Endodermal cell (in vitro differentiated cells): ENCODE measurements at regions not wholly inside any gene's neighbourhood (a gene's known extent, or its start where the extent isn't known, plus 50 kb on each side); places are given as distances from the start of the nearest gene placed in this dataset.

Source experiments
- DNase-seq: peaks from one replicate; pipeline ENCODE4 v3.0.0-alpha.2; 2017
- H3K27ac ChIP-seq: 2 replicates; pipeline ENCODE4 v1.5.1; 2013; ENCODE audit warnings: mild to moderate bottlenecking, low read depth, low read length, moderate library complexity
- H3K27me3 ChIP-seq: 2 replicates; pipeline ENCODE4 v1.6.1; 2013; ENCODE audit warnings: mild to moderate bottlenecking, low read length, moderate library complexity; ENCODE audit not compliant: insufficient read depth, control insufficient read depth, poor library complexity, severe bottlenecking
- H3K36me3 ChIP-seq: 2 replicates; pipeline ENCODE4 v1.7.0; 2013; ENCODE audit warnings: mild to moderate bottlenecking, low read length, moderate library complexity; ENCODE audit not compliant: control insufficient read depth, insufficient read depth
- H3K4me1 ChIP-seq: one replicate; pipeline ENCODE4 v1.7.0; 2013; ENCODE audit warnings: low read length; ENCODE audit not compliant: control insufficient read depth, insufficient read depth
- H3K4me3 ChIP-seq: 2 replicates; pipeline ENCODE4 v1.5.1; 2013; ENCODE audit warnings: mild to moderate bottlenecking, low read length, moderate library complexity
- H3K9ac ChIP-seq: 2 replicates; pipeline ENCODE4 v1.6.1; 2013; ENCODE audit warnings: mild to moderate bottlenecking, low read length, moderate library complexity; ENCODE audit not compliant: poor library complexity, severe bottlenecking; ENCODE audit errors: extremely low read depth
- H3K9me3 ChIP-seq: 2 replicates; pipeline ENCODE4 v1.6.1; 2013; ENCODE audit warnings: mild to moderate bottlenecking, low read length, moderate library complexity; ENCODE audit not compliant: control insufficient read depth
- H3K27ac Mint-ChIP-seq: 2 replicates; pipeline ENCODE4 v1.8.0; 2020; ENCODE audit warnings: mixed read lengths
- H3K27me3 Mint-ChIP-seq: 2 replicates; pipeline ENCODE4 v1.8.0; 2021; ENCODE audit warnings: mild to moderate bottlenecking, mixed read lengths; ENCODE audit not compliant: insufficient read depth
- H3K36me3 Mint-ChIP-seq: 2 replicates; pipeline ENCODE4 v1.8.0; 2020; ENCODE audit warnings: low read depth, mixed read lengths
- H3K4me1 Mint-ChIP-seq: 2 replicates; pipeline ENCODE4 v1.8.0; 2020; ENCODE audit warnings: mixed read lengths
- H3K4me3 Mint-ChIP-seq: 2 replicates; pipeline ENCODE4 v1.8.0; 2020; ENCODE audit warnings: mild to moderate bottlenecking, moderate library complexity, mixed read lengths
- H3K9me3 Mint-ChIP-seq: 2 replicates; pipeline ENCODE4 v1.8.0; 2020; ENCODE audit warnings: mild to moderate bottlenecking, mixed read lengths
- WGBS, 2 experiments: methylation state at CpG; one replicate each; pipeline versions ENCODE4 v1.1.5 to v1.1.7; 2013; ENCODE audit warnings: missing lambda C conversion rate in 2 of 2, mixed read lengths in 1 of 2; ENCODE audit not compliant: insufficient coverage in 1 of 2, insufficient read length in 1 of 2; 5-methylcytosine and 5-hydroxymethylcytosine counted together
- TF ChIP-seq, protein P1 (sequence below): fragments of 200-600 bp; sonication (generic); conservative IDR thresholded peaks from 2 replicates; pipeline ENCODE4 v1.5.0; 2021; ENCODE audit warnings: antibody characterized with exemption, mild to moderate bottlenecking

- Mint-ChIP-seq H3K36me3 (no peaks in the 10 kb centered on the region), H3K27me3 (no peaks in the 10 kb centered on the region), H3K27ac (no peak overlapping the region), H3K4me3 (no peak overlapping the region), H3K9me3 (peaks cover 3% of the 10 kb centered on the region), H3K4me1 (peaks cover 18% of the 10 kb centered on the region)
- no peaks in the 10 kb centered on the region for H3K4me1 ChIP-seq
- TF ChIP-seq, protein P1, sequence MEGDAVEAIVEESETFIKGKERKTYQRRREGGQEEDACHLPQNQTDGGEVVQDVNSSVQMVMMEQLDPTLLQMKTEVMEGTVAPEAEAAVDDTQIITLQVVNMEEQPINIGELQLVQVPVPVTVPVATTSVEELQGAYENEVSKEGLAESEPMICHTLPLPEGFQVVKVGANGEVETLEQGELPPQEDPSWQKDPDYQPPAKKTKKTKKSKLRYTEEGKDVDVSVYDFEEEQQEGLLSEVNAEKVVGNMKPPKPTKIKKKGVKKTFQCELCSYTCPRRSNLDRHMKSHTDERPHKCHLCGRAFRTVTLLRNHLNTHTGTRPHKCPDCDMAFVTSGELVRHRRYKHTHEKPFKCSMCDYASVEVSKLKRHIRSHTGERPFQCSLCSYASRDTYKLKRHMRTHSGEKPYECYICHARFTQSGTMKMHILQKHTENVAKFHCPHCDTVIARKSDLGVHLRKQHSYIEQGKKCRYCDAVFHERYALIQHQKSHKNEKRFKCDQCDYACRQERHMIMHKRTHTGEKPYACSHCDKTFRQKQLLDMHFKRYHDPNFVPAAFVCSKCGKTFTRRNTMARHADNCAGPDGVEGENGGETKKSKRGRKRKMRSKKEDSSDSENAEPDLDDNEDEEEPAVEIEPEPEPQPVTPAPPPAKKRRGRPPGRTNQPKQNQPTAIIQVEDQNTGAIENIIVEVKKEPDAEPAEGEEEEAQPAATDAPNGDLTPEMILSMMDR: no peak
- no peaks in the 10 kb centered on the region for H3K36me3 ChIP-seq
- H3K27ac ChIP-seq: no peak overlapping the region
- DNase-seq: no peak
- no peak overlapping the region for H3K9ac ChIP-seq
- no peaks in the 10 kb centered on the region for H3K27me3 ChIP-seq
- H3K4me3 ChIP-seq: no peak overlapping the region
- 92 to 93% methylated on average over 4 to 5 of the region's 5 CpGs for WGBS, 2 experiments
- H3K9me3 ChIP-seq: peaks cover 9% of the 10 kb centered on the region
These were observed 66.1 kb upstream of the ATP1A1 start for GRCh38 chr1:116306840-116307442.

- H3K36me3 Mint-ChIP-seq: no peaks in the 10 kb centered on the region
- H3K4me1 Mint-ChIP-seq: peaks cover 16% of the 10 kb centered on the region
- H3K4me1 ChIP-seq: no peaks in the 10 kb centered on the region
- peaks cover 9% of the 10 kb centered on the region for H3K9me3 ChIP-seq
- H3K4me3 ChIP-seq: no peak overlapping the region
- H3K4me3 Mint-ChIP-seq: no peak overlapping the region
- no peak for DNase-seq
- H3K9ac ChIP-seq: no peak overlapping the region
- no peak overlapping the region for H3K27ac Mint-ChIP-seq
- H3K9me3 Mint-ChIP-seq: peaks cover 3% of the 10 kb centered on the region
- no peak overlapping the region for H3K27ac ChIP-seq
- TF ChIP-seq, protein P1: no peak
- H3K27me3 ChIP-seq: no peaks in the 10 kb centered on the region
- no peaks in the 10 kb centered on the region for H3K27me3 Mint-ChIP-seq
- H3K36me3 ChIP-seq: no peaks in the 10 kb centered on the region
These were observed 64.8 kb upstream of the ATP1A1 start for GRCh38 chr1:116308276-116308675.

- H3K4me3 Mint-ChIP-seq: no peak overlapping the region
- no peaks in the 10 kb centered on the region for H3K36me3 Mint-ChIP-seq
- no peaks in the 10 kb centered on the region for H3K36me3 ChIP-seq
- WGBS, 2 experiments: 93 to 94% methylated on average over 7 of the region's 7 CpGs
- H3K9me3 ChIP-seq: peaks cover 6% of the 10 kb centered on the region
- H3K9ac ChIP-seq: no peak overlapping the region
- no peaks in the 10 kb centered on the region for H3K9me3 Mint-ChIP-seq
- peaks cover 15% of the 10 kb centered on the region for H3K4me1 Mint-ChIP-seq
- H3K4me1 ChIP-seq: no peaks in the 10 kb centered on the region
- no peak overlapping the region for H3K4me3 ChIP-seq
- TF ChIP-seq, protein P1: no peak
- H3K27ac ChIP-seq: no peak overlapping the region
- no peak overlapping the region for H3K27ac Mint-ChIP-seq
- no peaks in the 10 kb centered on the region for H3K27me3 ChIP-seq
- no peak for DNase-seq
- no peaks in the 10 kb centered on the region for H3K27me3 Mint-ChIP-seq
These were observed 63.8 kb upstream of the ATP1A1 start for GRCh38 chr1:116309090-116309870.
